ENCODE measurements at regions not wholly inside any gene's neighbourhood (a gene's known extent, or its start where the extent isn't known, plus 50 kb on each side); places are given as distances from the start of the nearest gene placed in this dataset.

GRCh38 chr5:87770016-87770570, 357.4 kb upstream of the CCNH start:
- no peak for TF ChIP-seq CTCF (IDR thresholded peaks at IDR 0.05; ENCODE audit: low read length, missing control alignments)
- no peak overlapping the region for H3K4me3 ChIP-seq (replicated peaks; ENCODE audit: low read depth, low read length)
- DNase-seq (ENCODE audit: low read depth): no peak

GRCh38 chr5:87769157-87769556, 356.4 kb upstream of the CCNH start:
- DNase-seq (ENCODE audit: low read depth): no peak
- no peak for TF ChIP-seq CTCF (IDR thresholded peaks at IDR 0.05; ENCODE audit: low read length, missing control alignments)

GRCh38 chr5:87768190-87768589, 355.5 kb upstream of the CCNH start:
- no peak for DNase-seq (ENCODE audit: low read depth)
- TF ChIP-seq CTCF (IDR thresholded peaks at IDR 0.05; ENCODE audit: low read length, missing control alignments): no peak
- H3K4me3 ChIP-seq (replicated peaks; ENCODE audit: low read depth, low read length): no peak overlapping the region

More at GRCh38 chr5:87769157-87769556, 356.4 kb upstream of the CCNH start:
- no peak overlapping the region for H3K4me3 ChIP-seq (replicated peaks; ENCODE audit: low read depth, low read length)

GRCh38 chr5:87765009-87765408, 352.3 kb upstream of the CCNH start:
- no peak for TF ChIP-seq CTCF (IDR thresholded peaks at IDR 0.05; ENCODE audit: low read length, missing control alignments)
- H3K4me3 ChIP-seq (replicated peaks; ENCODE audit: low read depth, low read length): no peak overlapping the region
- DNase-seq (ENCODE audit: low read depth): no peak

- no peak overlapping the region for H3K4me3 ChIP-seq (replicated peaks; ENCODE audit: low read depth, low read length)
- DNase-seq (ENCODE audit: low read depth): no peak
- no peak for TF ChIP-seq CTCF (IDR thresholded peaks at IDR 0.05; ENCODE audit: low read length, missing control alignments)
Measured at GRCh38 chr5:87762631-87763030, 349.9 kb upstream of the CCNH start.

- no peak for TF ChIP-seq CTCF (IDR thresholded peaks at IDR 0.05; ENCODE audit: low read length, missing control alignments)
- H3K4me3 ChIP-seq (replicated peaks; ENCODE audit: low read depth, low read length): no peak overlapping the region
- no peak for DNase-seq (ENCODE audit: low read depth)
Measured at GRCh38 chr5:87756951-87757350, 344.2 kb upstream of the CCNH start.

GRCh38 chr5:87755360-87755759, 342.6 kb upstream of the CCNH start:
- no peak overlapping the region for H3K4me3 ChIP-seq (replicated peaks; ENCODE audit: low read depth, low read length)
- TF ChIP-seq CTCF (IDR thresholded peaks at IDR 0.05; ENCODE audit: low read length, missing control alignments): no peak
- no peak for DNase-seq (ENCODE audit: low read depth)

Data from fibroblast of pulmonary artery (primary cell).